IPS-18a (cell line): ENCODE measurements at regions not wholly inside any gene's neighbourhood (a gene's known extent, or its start where the extent isn't known, plus 50 kb on each side); places are given as distances from the start of the nearest gene placed in this dataset.

Experiments
- H3K27ac ChIP-seq: one replicate; pipeline ENCODE4 v1.5.1; 2013; ENCODE audit warnings: low read length
- H3K27me3 ChIP-seq: one replicate; pipeline ENCODE4 v1.6.1; 2013; ENCODE audit warnings: mild to moderate bottlenecking, low read length; ENCODE audit not compliant: control insufficient read depth, insufficient read depth
- H3K36me3 ChIP-seq: one replicate; pipeline ENCODE4 v1.6.1; 2013; ENCODE audit warnings: low read depth, low read length; ENCODE audit not compliant: control insufficient read depth
- H3K4me1 ChIP-seq: one replicate; pipeline ENCODE4 v1.6.1; 2013; ENCODE audit warnings: low read depth, low read length; ENCODE audit not compliant: control insufficient read depth
- H3K4me3 ChIP-seq: one replicate; pipeline ENCODE4 v1.5.1; 2013; ENCODE audit warnings: low read length
- H3K9ac ChIP-seq: one replicate; pipeline ENCODE4 v1.6.1; 2013; ENCODE audit warnings: mild to moderate bottlenecking, low read length, moderate library complexity
- H3K9me3 ChIP-seq: one replicate; pipeline ENCODE4 v1.6.1; 2013; ENCODE audit warnings: low read depth, low read length; ENCODE audit not compliant: control insufficient read depth

DNA sequence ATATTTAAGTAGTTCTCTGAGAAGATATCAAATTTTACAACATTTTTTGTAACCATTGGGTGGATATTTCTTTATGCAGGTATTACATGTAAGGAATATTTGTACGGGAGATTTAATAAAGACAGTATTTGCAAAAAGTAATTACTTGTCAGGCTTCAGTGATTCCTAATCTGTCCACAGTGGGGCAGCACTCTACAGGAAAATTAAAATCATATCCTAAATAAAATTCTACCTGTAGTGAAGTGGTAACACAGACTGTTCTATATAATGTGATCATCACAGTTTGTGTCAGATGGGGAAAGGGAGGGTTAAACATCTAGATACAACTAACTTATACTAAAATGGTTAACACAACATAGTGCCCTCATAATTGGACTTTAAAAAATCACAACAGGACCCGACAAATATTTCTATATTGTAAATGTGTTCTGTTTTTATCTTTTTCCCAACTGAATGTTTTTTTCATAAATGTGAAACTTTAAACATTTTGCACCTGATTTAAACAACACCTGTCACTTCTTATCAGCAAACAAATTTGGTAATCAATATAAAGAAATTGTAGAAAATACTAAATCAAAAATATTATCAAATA is 145.6 kb upstream of the MANEA start:
- H3K9ac ChIP-seq, result no peak overlapping the region
- no peaks in the 10 kb centered on the region for H3K9me3 ChIP-seq
- no peaks in the 10 kb centered on the region for H3K36me3 ChIP-seq
- no peak overlapping the region for H3K27ac ChIP-seq
- H3K4me3 ChIP-seq, result no peak overlapping the region
- no peaks in the 10 kb centered on the region for H3K4me1 ChIP-seq
- no peaks in the 10 kb centered on the region for H3K27me3 ChIP-seq

DNA sequence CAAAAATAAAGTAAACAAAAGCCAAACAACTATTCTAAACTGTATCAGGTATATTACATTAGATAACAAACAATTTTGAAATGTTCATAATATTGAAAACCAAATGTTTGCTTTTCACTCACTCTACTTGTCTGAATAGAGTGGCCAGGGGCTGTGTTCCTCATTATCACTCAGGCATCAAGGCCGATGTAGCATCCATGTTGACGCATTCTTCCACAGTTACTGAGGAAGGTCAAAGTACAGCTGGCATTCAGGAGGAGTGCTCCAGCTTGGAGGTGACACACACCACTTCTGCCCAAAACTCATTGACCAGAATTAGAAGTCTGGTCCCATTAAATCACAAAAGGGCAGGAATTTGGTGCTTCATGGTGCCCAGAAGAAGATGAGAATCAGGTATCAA is 137.6 kb upstream of the MANEA start:
- Histone ChIP-seq H3K9me3 (no peaks in the 10 kb centered on the region), H3K27ac (no peak overlapping the region), H3K4me3 (no peak overlapping the region), H3K4me1 (no peaks in the 10 kb centered on the region), H3K27me3 (no peaks in the 10 kb centered on the region), H3K9ac (no peak overlapping the region), H3K36me3 (no peaks in the 10 kb centered on the region)

DNA sequence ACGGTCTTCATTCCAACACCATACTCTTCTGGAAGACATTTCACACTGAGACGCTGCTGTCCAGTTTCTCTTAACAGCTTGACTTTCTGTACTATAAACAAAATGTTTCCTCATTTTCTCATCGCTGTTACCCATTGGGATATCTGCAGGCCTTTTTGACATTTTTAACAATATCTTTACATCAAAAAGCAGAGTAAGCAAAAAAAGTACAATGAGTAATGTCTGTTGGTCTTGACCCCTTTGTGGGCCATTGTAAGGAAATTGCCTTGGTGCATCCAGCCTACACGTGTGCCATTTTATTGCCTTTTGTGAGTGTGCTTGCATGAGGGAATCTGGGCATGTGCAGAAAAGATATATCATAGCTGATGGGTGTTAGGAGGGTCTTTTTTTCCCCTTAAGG is 129.1 kb upstream of the MANEA start:
- Histone ChIP-seq H3K9ac (no peak overlapping the region), H3K36me3 (no peaks in the 10 kb centered on the region), H3K27ac (no peak overlapping the region), H3K4me3 (no peak overlapping the region), H3K4me1 (no peaks in the 10 kb centered on the region), H3K9me3 (no peaks in the 10 kb centered on the region), H3K27me3 (no peaks in the 10 kb centered on the region)

DNA sequence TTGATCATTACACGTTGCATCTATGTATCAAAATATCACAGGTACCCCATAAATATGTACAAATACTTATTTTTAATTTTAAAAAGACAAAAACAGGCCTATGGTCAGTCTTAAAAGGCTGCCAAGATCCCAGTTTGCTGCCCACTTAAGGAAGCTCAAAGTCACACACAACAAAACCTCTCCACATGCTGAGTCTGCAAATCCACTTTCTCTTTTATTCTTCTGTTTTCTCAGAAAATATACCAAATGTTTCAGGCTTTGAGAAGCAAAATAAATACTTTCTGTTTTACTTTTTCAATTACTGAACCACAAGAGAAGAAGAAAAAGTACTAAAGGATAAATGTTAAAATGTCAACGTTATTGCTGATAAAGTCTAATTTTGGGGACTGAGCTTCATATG is 107.8 kb upstream of the MANEA start:
- Histone ChIP-seq H3K27me3 (no peaks in the 10 kb centered on the region), H3K27ac (no peak overlapping the region), H3K4me1 (no peaks in the 10 kb centered on the region)

DNA sequence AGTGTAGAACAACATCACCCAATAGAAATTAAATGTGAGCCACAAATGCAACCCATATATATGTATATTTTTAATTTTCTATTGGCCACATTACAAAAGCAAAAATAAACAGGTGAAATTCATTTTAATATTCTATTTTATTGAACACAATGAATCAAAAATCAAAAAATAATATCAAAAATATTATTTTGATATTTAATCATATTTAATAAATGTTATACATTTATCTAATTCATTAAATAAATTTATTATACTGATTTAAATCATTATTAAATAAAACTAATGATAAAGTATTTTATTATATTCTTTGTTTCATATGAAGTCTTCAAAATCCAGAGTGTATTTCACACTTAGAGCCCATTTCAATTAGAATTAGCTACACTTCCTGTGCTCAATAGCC is 98.4 kb upstream of the MANEA start:
- Histone ChIP-seq H3K4me1 (peaks cover 4% of the 10 kb centered on the region), H3K36me3 (no peaks in the 10 kb centered on the region), H3K27ac (no peak overlapping the region), H3K4me3 (no peak overlapping the region), H3K27me3 (no peaks in the 10 kb centered on the region), H3K9me3 (no peaks in the 10 kb centered on the region), H3K9ac (no peak overlapping the region)

More for the DNA sequence above, 107.8 kb upstream of the MANEA start:
- Histone ChIP-seq H3K9me3 (no peaks in the 10 kb centered on the region), H3K36me3 (no peaks in the 10 kb centered on the region), H3K4me3 (no peak overlapping the region), H3K9ac (no peak overlapping the region)

DNA sequence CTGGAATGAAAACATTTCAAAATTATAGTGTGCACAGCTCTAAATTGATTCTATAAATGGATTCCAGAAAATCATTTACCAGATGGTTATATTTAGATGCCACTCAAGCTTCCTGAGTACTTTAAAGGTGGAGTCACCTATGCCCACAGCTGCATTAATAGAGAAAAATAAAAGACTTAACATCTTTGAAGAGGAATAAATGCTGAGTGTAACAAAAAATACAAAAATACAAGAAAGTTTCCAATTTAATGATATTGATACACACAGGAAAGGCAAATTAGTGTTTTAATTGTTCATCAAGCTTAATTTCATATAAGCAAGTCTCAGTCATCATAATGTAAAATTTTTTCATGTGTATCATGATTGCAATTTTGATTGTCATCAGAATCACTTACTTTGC is 89.5 kb upstream of the MANEA start:
- no peaks in the 10 kb centered on the region for H3K36me3 ChIP-seq
- no peak overlapping the region for H3K27ac ChIP-seq
- H3K4me1 ChIP-seq, result no peaks in the 10 kb centered on the region
- H3K27me3 ChIP-seq, result no peaks in the 10 kb centered on the region
- H3K9ac ChIP-seq, result no peak overlapping the region
- no peaks in the 10 kb centered on the region for H3K9me3 ChIP-seq
- no peak overlapping the region for H3K4me3 ChIP-seq

DNA sequence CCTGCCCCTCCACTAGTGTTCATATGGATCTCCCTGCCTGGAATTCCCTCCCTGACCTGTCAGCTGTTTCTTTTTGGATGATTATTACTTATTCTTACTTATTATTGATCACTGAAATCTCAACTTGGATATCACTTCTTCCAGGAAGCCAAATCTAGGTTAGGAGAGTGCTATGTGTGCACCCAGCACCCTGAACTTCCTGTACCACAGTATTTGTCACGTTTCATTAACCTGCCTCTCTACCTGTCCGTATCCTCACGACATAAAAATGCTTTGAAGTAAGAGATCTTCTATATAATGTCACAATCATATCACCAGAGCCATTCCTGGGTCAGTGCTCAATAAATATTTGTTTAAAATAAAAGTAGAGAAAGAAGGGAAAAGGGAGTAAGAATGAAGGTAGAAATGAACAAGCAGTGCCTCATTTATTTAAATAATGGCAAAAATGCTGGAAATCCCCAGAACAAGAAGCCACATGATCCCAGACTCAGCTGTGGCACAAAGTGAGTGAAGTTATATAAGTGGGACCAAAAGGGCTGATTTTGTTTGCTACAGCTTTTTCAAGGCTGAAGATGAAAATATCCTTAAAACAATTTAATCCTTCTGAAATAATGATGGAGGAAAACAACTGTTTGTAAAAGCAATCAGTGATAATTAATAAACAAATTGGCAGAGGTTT is 88.0 kb upstream of the MANEA start:
- Histone ChIP-seq H3K36me3 (no peaks in the 10 kb centered on the region), H3K4me1 (no peaks in the 10 kb centered on the region), H3K4me3 (no peak overlapping the region), H3K9ac (no peak overlapping the region), H3K9me3 (no peaks in the 10 kb centered on the region), H3K27me3 (no peaks in the 10 kb centered on the region), H3K27ac (no peak overlapping the region)

DNA sequence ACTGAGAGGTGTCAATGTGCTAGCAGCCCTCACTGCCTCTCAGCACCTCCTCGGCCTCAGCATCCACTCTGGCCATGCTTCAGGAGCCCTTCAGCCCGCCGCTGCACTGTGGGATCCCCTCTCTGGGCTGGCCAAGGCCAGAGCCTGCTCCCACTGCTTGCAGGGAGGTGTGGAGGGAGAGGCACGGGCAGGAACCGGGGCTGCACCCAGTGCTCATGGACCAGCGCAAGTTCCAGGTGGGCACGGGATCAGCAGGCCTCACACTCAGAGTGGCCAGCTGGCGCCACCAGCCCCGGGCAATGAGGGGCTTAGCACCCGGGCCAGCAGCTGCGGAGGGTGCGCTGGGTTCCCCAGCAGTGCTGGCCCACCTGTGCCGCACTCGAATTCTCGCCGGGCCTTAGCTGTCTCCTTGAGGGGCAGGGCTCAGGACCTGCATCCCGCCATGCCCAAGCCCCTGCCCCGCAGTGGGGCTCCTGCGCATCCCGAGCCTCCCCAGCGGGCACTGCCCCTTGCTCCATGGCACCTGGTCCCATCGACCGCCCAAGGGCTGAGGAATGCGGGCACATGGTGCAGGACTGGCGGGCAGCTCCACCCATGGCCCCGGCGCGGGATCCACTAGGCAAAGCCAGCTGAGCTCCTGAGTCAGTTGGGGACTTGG is 80.4 kb upstream of the MANEA start:
- no peaks in the 10 kb centered on the region for H3K9me3 ChIP-seq
- no peaks in the 10 kb centered on the region for H3K36me3 ChIP-seq
- no peak overlapping the region for H3K27ac ChIP-seq
- H3K9ac ChIP-seq, result no peak overlapping the region
- no peak overlapping the region for H3K4me3 ChIP-seq
- H3K27me3 ChIP-seq, result no peaks in the 10 kb centered on the region
- H3K4me1 ChIP-seq, result no peaks in the 10 kb centered on the region

DNA sequence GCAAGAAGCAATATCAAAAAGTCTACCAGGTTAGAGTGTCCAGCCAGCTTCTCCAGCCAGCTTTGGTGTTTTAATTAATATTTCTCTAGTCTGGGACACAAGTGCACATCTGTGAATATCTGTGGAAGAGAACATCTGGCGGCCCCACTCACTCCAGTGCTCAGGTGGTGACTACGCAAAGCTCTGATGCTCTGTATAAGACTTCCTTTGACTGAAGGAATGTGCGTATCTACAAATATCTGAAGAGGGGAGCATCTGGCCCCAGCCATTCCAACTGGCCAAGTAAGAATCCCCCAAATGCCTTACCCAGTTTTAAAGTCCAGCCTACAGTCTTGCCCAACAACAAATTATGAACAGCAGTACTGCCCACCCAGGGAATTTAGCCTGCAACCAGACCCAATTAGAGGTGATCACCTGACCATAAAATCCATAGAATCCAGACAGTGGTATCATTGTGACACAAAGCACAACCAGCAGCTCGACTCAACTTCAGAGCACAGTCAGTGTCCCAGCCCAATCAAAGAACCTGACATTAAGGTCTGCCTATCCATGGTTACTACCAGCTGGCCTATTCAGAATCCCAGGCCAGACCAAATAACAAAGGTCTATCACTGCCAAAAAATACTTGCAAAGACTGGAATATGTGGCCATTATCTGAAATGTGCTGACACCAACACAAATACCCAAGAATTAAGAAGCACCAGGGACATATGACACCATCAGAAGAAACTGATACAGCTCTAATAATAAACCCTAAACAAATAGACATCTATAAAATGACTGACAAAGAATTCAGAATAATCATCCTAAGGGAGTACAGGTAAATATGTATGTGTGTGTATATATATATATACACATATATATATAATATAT is 76.1 kb upstream of the MANEA start:
- Histone ChIP-seq H3K9me3 (peaks cover 11% of the 10 kb centered on the region), H3K4me1 (no peaks in the 10 kb centered on the region), H3K27ac (no peak overlapping the region), H3K4me3 (no peak overlapping the region), H3K36me3 (no peaks in the 10 kb centered on the region), H3K9ac (no peak overlapping the region), H3K27me3 (no peaks in the 10 kb centered on the region)

DNA sequence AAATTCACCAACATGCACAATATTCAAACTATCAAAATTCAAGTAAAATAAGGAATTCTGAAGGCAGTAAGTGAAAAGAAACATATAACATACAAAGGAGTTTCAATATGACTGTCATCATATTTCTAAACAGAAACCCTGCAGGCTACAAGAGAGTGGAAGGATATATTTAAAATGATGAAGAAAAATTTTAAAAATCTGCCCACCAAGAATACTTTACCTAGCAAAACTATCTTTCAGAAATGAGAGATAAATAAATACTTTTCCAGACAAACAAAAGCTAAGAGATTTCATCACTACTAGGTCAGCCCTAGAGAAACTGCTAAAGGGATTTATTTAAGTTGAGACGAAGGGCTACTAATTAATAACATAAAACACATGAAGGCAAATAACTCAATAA is 73.8 kb upstream of the MANEA start:
- H3K27me3 ChIP-seq, result no peaks in the 10 kb centered on the region
- no peaks in the 10 kb centered on the region for H3K4me1 ChIP-seq
- no peak overlapping the region for H3K4me3 ChIP-seq
- no peak overlapping the region for H3K9ac ChIP-seq
- H3K27ac ChIP-seq, result no peak overlapping the region
- H3K9me3 ChIP-seq, result peaks cover 11% of the 10 kb centered on the region
- no peaks in the 10 kb centered on the region for H3K36me3 ChIP-seq

DNA sequence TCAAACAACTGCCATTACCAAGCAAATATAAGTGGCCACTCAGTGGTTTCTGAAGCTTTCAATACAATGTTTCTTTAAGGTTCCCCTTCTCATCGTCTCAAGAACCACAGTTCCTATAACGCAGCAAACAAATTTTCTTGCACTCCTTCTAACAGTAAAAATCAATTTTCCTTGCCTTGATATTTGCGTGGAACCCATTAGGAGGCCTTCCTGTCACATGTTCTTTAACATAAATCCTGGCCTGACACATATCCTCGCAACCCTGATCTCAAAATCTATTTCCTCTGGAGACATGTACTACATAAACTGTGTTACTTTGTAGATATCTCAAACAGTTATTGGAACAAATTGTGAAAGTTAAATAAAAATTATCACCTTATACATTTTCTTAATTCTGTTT is 65.9 kb upstream of the MANEA start:
- no peaks in the 10 kb centered on the region for H3K36me3 ChIP-seq
- no peak overlapping the region for H3K27ac ChIP-seq
- peaks cover 22% of the 10 kb centered on the region for H3K4me1 ChIP-seq
- H3K9ac ChIP-seq, result no peak overlapping the region
- no peaks in the 10 kb centered on the region for H3K9me3 ChIP-seq
- no peak overlapping the region for H3K4me3 ChIP-seq
- H3K27me3 ChIP-seq, result no peaks in the 10 kb centered on the region
